H1 (cell line): ENCODE measurements at regions not wholly inside any gene's neighbourhood (a gene's known extent, or its start where the extent isn't known, plus 50 kb on each side); places are given as distances from the start of the nearest gene placed in this dataset.

Experiments
- CHD7 ChIP-seq: fragments of 300-600 bp; sonication (generic); IDR thresholded peaks from 2 replicates; pipeline ENCODE4 v1.7.1; 2012; ENCODE audit warnings: low read length, moderate library complexity, mild to moderate bottlenecking, inconsistent platforms; ENCODE audit not compliant: insufficient replicate concordance
- CTCF ChIP-seq, 3 experiments: IDR thresholded peaks; 1 replicate in 2 of 3; 2 replicates in 1 of 3; pipeline versions ENCODE4 v1.5.1 to v1.6.1; 2011; ENCODE audit warnings: low read length in 3 of 3, mild to moderate bottlenecking in 3 of 3, inconsistent platforms in 2 of 3, low read depth in 1 of 3, moderate library complexity in 1 of 3; ENCODE audit not compliant: insufficient read depth in 1 of 3; ENCODE audit errors: control extremely low read depth in 1 of 3
- SRF ChIP-seq: IDR thresholded peaks from 2 replicates; pipeline ENCODE4 v1.6.1; 2011; ENCODE audit warnings: mild to moderate bottlenecking, low read depth, low read length, moderate library complexity

DNA sequence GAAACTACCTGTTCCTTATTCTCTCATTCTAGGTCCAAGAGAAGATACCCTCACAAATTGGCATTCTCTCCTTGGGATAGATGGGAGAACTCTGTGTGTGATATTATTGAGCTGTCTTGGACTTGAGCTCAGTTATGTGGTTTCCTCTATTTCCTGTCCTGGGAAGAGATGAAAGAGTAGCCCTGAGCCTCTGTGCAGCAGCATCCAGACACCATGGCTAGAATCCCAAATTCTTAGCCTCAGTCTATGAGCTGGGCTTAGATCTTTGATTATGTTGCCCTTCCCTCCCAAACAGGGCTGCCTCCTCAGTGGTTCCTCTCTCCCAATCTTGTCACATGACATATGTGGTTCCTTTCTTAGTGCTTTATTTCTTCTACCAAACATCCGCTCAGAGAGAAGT lies 290.7 kb downstream of the SPRY2 start (continued):
- TF ChIP-seq CHD7: no peak
- TF ChIP-seq CTCF (IDR thresholded peaks at IDR 0.05; ENCODE audit: control extremely low read depth in 1 of 3, insufficient read depth in 1 of 3, low read depth in 1 of 3, low read length in 3 of 3): no peak
- no peak for TF ChIP-seq SRF
